ENCODE measurements at regions not wholly inside any gene's neighbourhood (a gene's known extent, or its start where the extent isn't known, plus 50 kb on each side); places are given as distances from the start of the nearest gene placed in this dataset.
"Not testable (repeated sequence)": the region's sequence is repeated elsewhere in the genome, so short reads cannot be mapped to it uniquely, and the experiment has no call there.

- no peak for TF ChIP-seq CTCF (IDR thresholded peaks at IDR 0.05)
- no peaks in the 10 kb centered on the region for H3K36me3 ChIP-seq
- H3K27me3 ChIP-seq = no peaks in the 10 kb centered on the region
- DNase-seq (no peak), ATAC-seq (no peak)
- WGBS, 4 donors = 54 to 71% (median 64%) methylated on average over 5 of the region's 5 CpGs
- H3K4me1 ChIP-seq = no peaks in the 10 kb centered on the region
- no peak overlapping the region for H3K27ac ChIP-seq
- intact Hi-C loops (cut with DNase I) = loop anchor here in 1 of 10 donors (5.0 kb wide), 1 partner anchor 544 kb away; no protein-coding TSS in a partner anchor
- H3K4me3 ChIP-seq = no peak overlapping the region
- no peaks in the 10 kb centered on the region for H3K9me3 ChIP-seq
Measured at GRCh38 chrX:129361576-129361975, 161.7 kb downstream of the SMARCA1 start.

GRCh38 chrX:129360175-129360574 is 163.1 kb downstream of the SMARCA1 start:
- Histone ChIP-seq H3K36me3 (no peaks in the 10 kb centered on the region), H3K9me3 (no peaks in the 10 kb centered on the region), H3K4me1 (no peaks in the 10 kb centered on the region), H3K4me3 (no peak overlapping the region), H3K27ac (no peak overlapping the region), H3K27me3 (no peaks in the 10 kb centered on the region)
- no peak for TF ChIP-seq POLR2A (IDR thresholded peaks at IDR 0.05)
- peak in 11 of 12 donors; percentile 30 to 58 (median 46) for TF ChIP-seq CTCF (IDR thresholded peaks at IDR 0.05)
- ATAC-seq (peak in 1 of 4 donors; percentile 33), DNase-seq (peak in 1 of 5 donors; percentile 6)
- intact Hi-C loops (cut with DNase I) = loop anchor here in 1 of 10 donors (5.0 kb wide), 1 partner anchor 543 kb away; no protein-coding TSS in a partner anchor
- 24 to 55% (median 31%) methylated on average over 5 of the region's 5 CpGs for WGBS, 4 donors

- no peak for TF ChIP-seq POLR2A (IDR thresholded peaks at IDR 0.05)
- no peak for TF ChIP-seq CTCF (IDR thresholded peaks at IDR 0.05)
- 75 to 88% (median 80%) methylated on average over 2 of the region's 2 CpGs for WGBS, 4 donors
- no peak for DNase-seq
- no peaks in the 10 kb centered on the region for H3K27me3 ChIP-seq
- no peaks in the 10 kb centered on the region for H3K9me3 ChIP-seq
- H3K4me3 ChIP-seq = no peak overlapping the region
- intact Hi-C loops (cut with DNase I) = no loop called here
- no peak for ATAC-seq
- no peak overlapping the region for H3K27ac ChIP-seq
- no peaks in the 10 kb centered on the region for H3K4me1 ChIP-seq
- no peaks in the 10 kb centered on the region for H3K36me3 ChIP-seq
Measured at GRCh38 chrX:129359269-129359668, 164.0 kb downstream of the SMARCA1 start.

GRCh38 chrX:129357428-129357827 is 165.9 kb downstream of the SMARCA1 start:
- H3K4me3 ChIP-seq; H3K36me3 ChIP-seq; ATAC-seq; H3K9me3 ChIP-seq; H3K27ac ChIP-seq; intact Hi-C loops (cut with DNase I); DNase-seq; H3K4me1 ChIP-seq; H3K27me3 ChIP-seq: not testable (repeated sequence)
- 87 to 99% (median 93%) methylated on average over 4 of the region's 4 CpGs for WGBS, 4 donors

- no peak for ATAC-seq
- TF ChIP-seq CTCF (IDR thresholded peaks at IDR 0.05) (no peak), POLR2A (IDR thresholded peaks at IDR 0.05) (no peak)
- Histone ChIP-seq H3K27me3 (no peaks in the 10 kb centered on the region), H3K36me3 (no peaks in the 10 kb centered on the region), H3K4me3 (no peak overlapping the region), H3K27ac (no peak overlapping the region), H3K9me3 (peaks cover 0 to 25% (median 0%) of the 10 kb centered on the region in 12 donors), H3K4me1 (no peaks in the 10 kb centered on the region)
- DNase-seq = no peak
- intact Hi-C loops (cut with DNase I) = no loop called here
- WGBS, 4 donors = 21 to 85% (median 60%) methylated on average over 2 of the region's 2 CpGs
Measured at GRCh38 chrX:129347291-129347690, 176.0 kb downstream of the SMARCA1 start.

Measured in heart left ventricle (tissue), 16 donors.